ENCODE measurements at regions not wholly inside any gene's neighbourhood (a gene's known extent, or its start where the extent isn't known, plus 50 kb on each side); places are given as distances from the start of the nearest gene placed in this dataset.

DNA sequence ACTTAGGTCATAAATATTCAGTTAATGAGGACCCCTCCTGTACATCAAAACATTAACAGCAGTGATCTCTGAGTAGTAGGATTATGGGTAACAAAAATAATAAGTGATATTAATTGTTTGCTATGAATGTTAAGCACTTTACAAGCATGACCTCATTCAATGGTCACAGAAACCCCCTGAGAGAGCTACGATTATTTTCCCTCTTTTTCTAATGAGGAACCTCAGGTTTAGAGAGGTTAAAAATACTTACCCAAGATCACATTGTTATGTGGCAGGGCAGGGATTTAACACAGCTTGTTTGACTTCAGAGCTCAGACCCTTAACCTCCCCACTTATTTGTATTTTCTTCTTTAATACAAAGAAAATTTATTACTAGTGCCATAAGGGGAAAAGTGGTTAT lies 228.2 kb downstream of the TBL1XR1 start:
- Histone ChIP-seq H3K4me3 (ENCODE audit: low read depth in 1 of 3, low read length in 3 of 3) (no peak overlapping the region), H3K36me3 (ENCODE audit: control insufficient read depth in 3 of 3, insufficient read depth in 2 of 3, low read depth in 1 of 3, low read length in 3 of 3) (no peaks in the 10 kb centered on the region), H3K4me1 (ENCODE audit: control insufficient read depth in 3 of 3, insufficient read depth in 2 of 3, low read depth in 1 of 3, low read length in 2 of 3) (no peaks in the 10 kb centered on the region), H3K27ac (ENCODE audit: low read depth in 1 of 3, low read length in 2 of 3) (no peak overlapping the region), H3K9me3 (ENCODE audit: control insufficient read depth in 2 of 2, insufficient read depth in 1 of 2, low read depth in 1 of 2, low read length in 1 of 2) (peaks cover 0 to 2% of the 10 kb centered on the region in 2 donors), H3K27me3 (ENCODE audit: control insufficient read depth in 3 of 3, insufficient read depth in 3 of 3, low read length in 3 of 3) (no peaks in the 10 kb centered on the region)
- DNase-seq: no peak
- no peak for FAIRE-seq
- 33 to 84% (median 76%) methylated on average over 1 of the region's 1 CpG for WGBS, 3 donors

- no peaks in the 10 kb centered on the region for H3K4me1 ChIP-seq (ENCODE audit: control insufficient read depth in 3 of 3, insufficient read depth in 2 of 3, low read depth in 1 of 3, low read length in 2 of 3)
- H3K36me3 ChIP-seq (ENCODE audit: control insufficient read depth in 3 of 3, insufficient read depth in 2 of 3, low read depth in 1 of 3, low read length in 3 of 3): no peaks in the 10 kb centered on the region
- peaks cover 0 to 2% of the 10 kb centered on the region in 2 donors for H3K9me3 ChIP-seq (ENCODE audit: control insufficient read depth in 2 of 2, insufficient read depth in 1 of 2, low read depth in 1 of 2, low read length in 1 of 2)
- H3K27ac ChIP-seq (ENCODE audit: low read depth in 1 of 3, low read length in 2 of 3): no peak overlapping the region
- 87 to 94% (median 93%) methylated on average over 2 of the region's 2 CpGs for WGBS, 3 donors
- no peaks in the 10 kb centered on the region for H3K27me3 ChIP-seq (ENCODE audit: control insufficient read depth in 3 of 3, insufficient read depth in 3 of 3, low read length in 3 of 3)
- FAIRE-seq (no peak), DNase-seq (no peak)
- no peak overlapping the region for H3K4me3 ChIP-seq (ENCODE audit: low read depth in 1 of 3, low read length in 3 of 3)
These were observed 228.7 kb downstream of the TBL1XR1 start for GRCh38 chr3:176968631-176969030.

DNA sequence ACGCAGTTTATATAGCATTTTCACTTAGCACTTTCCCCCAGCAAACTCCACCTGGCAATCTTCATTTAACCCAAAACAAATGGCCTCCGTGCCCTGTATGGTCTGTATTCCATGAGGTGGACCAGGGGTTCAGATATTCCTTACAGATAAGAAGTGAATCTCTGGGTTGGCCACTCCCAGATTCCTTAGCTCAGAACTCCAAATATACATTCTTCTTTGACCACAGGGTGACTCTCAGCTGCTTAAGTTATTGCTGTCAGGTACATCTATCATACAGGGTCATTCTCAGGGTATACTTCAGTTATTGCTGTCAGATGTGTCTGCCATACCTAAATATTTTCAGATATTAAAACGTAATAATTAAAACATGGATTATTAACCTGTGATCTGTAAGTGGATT lies 229.8 kb downstream of the TBL1XR1 start:
- H3K27me3 ChIP-seq (ENCODE audit: control insufficient read depth in 3 of 3, insufficient read depth in 3 of 3, low read length in 3 of 3): no peaks in the 10 kb centered on the region
- H3K36me3 ChIP-seq (ENCODE audit: control insufficient read depth in 3 of 3, insufficient read depth in 2 of 3, low read depth in 1 of 3, low read length in 3 of 3): no peaks in the 10 kb centered on the region
- WGBS, 3 donors: 74 to 78% (median 77%) methylated on average over 3 of the region's 3 CpGs
- FAIRE-seq (no peak), DNase-seq (no peak)
- no peaks in the 10 kb centered on the region for H3K4me1 ChIP-seq (ENCODE audit: control insufficient read depth in 3 of 3, insufficient read depth in 2 of 3, low read depth in 1 of 3, low read length in 2 of 3)
- H3K9me3 ChIP-seq (ENCODE audit: control insufficient read depth in 2 of 2, insufficient read depth in 1 of 2, low read depth in 1 of 2, low read length in 1 of 2): peaks cover 0 to 2% of the 10 kb centered on the region in 2 donors
- H3K27ac ChIP-seq (ENCODE audit: low read depth in 1 of 3, low read length in 2 of 3): no peak overlapping the region
- no peak overlapping the region for H3K4me3 ChIP-seq (ENCODE audit: low read depth in 1 of 3, low read length in 3 of 3)

DNA sequence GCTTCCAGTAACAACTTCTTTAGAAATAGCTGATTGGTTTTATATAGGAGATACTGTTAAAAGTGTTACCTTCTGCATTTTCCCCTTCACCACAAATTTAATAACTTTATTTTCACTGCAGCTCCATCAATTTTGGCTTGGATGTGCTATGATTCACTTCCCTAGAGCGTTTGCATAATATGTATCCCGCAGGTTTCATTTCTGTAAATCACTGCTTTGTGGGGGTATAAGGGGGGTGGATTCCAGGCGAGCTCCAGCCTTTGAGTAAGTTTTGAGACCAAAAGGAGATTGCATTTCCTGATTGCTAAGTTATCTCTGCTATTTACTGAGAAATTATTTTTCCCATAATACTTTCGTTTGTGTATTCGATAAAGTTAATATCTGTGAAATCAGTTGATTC lies 232.6 kb downstream of the TBL1XR1 start:
- DNase-seq: no peak
- H3K27me3 ChIP-seq (ENCODE audit: control insufficient read depth in 3 of 3, insufficient read depth in 3 of 3, low read length in 3 of 3): no peaks in the 10 kb centered on the region
- WGBS, 3 donors: 72 to 86% (median 80%) methylated on average over 5 of the region's 5 CpGs
- no peaks in the 10 kb centered on the region for H3K4me1 ChIP-seq (ENCODE audit: control insufficient read depth in 3 of 3, insufficient read depth in 2 of 3, low read depth in 1 of 3, low read length in 2 of 3)
- no peaks in the 10 kb centered on the region for H3K9me3 ChIP-seq (ENCODE audit: control insufficient read depth in 2 of 2, insufficient read depth in 1 of 2, low read depth in 1 of 2, low read length in 1 of 2)
- FAIRE-seq: no peak
- H3K36me3 ChIP-seq (ENCODE audit: control insufficient read depth in 3 of 3, insufficient read depth in 2 of 3, low read depth in 1 of 3, low read length in 3 of 3): no peaks in the 10 kb centered on the region
- H3K4me3 ChIP-seq (ENCODE audit: low read depth in 1 of 3, low read length in 3 of 3): no peak overlapping the region
- H3K27ac ChIP-seq (ENCODE audit: low read depth in 1 of 3, low read length in 2 of 3): no peak overlapping the region

DNA sequence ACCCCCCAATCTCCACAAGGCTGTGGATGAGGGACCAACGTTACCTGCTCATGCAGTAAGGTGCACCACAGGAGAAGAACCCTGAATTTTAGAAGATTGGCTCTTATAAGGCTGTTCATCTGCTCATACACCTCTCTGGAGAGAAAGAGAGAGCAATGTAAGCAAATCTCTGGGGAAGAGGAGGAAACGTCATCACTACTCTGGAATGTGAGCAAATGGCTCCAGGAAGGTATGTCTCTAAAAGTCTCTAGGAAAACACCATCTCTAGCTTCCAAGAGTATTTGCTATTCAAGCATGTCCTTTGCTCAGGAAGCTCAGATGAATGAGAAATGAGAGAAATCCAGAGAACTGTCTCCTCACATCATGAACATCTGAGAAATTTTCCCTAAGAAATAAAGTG lies 235.4 kb downstream of the TBL1XR1 start:
- DNase-seq (no peak), FAIRE-seq (no peak)
- H3K27me3 ChIP-seq (ENCODE audit: control insufficient read depth in 3 of 3, insufficient read depth in 3 of 3, low read length in 3 of 3): no peaks in the 10 kb centered on the region
- no peaks in the 10 kb centered on the region for H3K4me1 ChIP-seq (ENCODE audit: control insufficient read depth in 3 of 3, insufficient read depth in 2 of 3, low read depth in 1 of 3, low read length in 2 of 3)
- H3K27ac ChIP-seq (ENCODE audit: low read depth in 1 of 3, low read length in 2 of 3): no peak overlapping the region
- H3K4me3 ChIP-seq (ENCODE audit: low read depth in 1 of 3, low read length in 3 of 3): no peak overlapping the region
- peaks cover 0 to 2% of the 10 kb centered on the region in 2 donors for H3K9me3 ChIP-seq (ENCODE audit: control insufficient read depth in 2 of 2, insufficient read depth in 1 of 2, low read depth in 1 of 2, low read length in 1 of 2)
- 67 to 77% (median 70%) methylated on average over 2 of the region's 2 CpGs for WGBS, 3 donors
- H3K36me3 ChIP-seq (ENCODE audit: control insufficient read depth in 3 of 3, insufficient read depth in 2 of 3, low read depth in 1 of 3, low read length in 3 of 3): no peaks in the 10 kb centered on the region

DNA sequence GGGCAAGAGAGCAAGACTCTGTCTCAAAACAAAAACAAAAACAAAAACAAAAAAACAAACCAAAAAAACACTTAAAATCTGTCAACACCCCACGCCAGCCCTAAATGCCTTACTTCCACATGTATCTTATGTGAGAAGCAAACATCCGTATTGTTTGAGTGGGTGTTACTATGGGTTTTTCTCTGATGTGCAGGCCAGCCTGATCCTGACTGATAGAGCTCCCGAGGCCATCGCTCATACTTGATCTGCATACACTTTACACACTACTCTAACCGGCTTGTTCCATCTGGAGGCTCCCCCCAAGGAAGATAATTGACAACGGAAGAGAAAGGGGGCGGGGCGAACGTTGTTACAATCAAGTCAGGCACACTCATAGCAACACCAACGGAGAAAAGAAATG lies 237.4 kb downstream of the TBL1XR1 start:
- Histone ChIP-seq H3K4me3 (ENCODE audit: low read depth in 1 of 3, low read length in 3 of 3) (no peak overlapping the region), H3K27ac (ENCODE audit: low read depth in 1 of 3, low read length in 2 of 3) (no peak overlapping the region), H3K9me3 (ENCODE audit: control insufficient read depth in 2 of 2, insufficient read depth in 1 of 2, low read depth in 1 of 2, low read length in 1 of 2) (peaks cover 0 to 2% of the 10 kb centered on the region in 2 donors), H3K4me1 (ENCODE audit: control insufficient read depth in 3 of 3, insufficient read depth in 2 of 3, low read depth in 1 of 3, low read length in 2 of 3) (no peaks in the 10 kb centered on the region), H3K27me3 (ENCODE audit: control insufficient read depth in 3 of 3, insufficient read depth in 3 of 3, low read length in 3 of 3) (no peaks in the 10 kb centered on the region), H3K36me3 (ENCODE audit: control insufficient read depth in 3 of 3, insufficient read depth in 2 of 3, low read depth in 1 of 3, low read length in 3 of 3) (no peaks in the 10 kb centered on the region)
- no peak for DNase-seq
- 82 to 92% (median 91%) methylated on average over 10 of the region's 10 CpGs for WGBS, 3 donors
- no peak for FAIRE-seq

DNA sequence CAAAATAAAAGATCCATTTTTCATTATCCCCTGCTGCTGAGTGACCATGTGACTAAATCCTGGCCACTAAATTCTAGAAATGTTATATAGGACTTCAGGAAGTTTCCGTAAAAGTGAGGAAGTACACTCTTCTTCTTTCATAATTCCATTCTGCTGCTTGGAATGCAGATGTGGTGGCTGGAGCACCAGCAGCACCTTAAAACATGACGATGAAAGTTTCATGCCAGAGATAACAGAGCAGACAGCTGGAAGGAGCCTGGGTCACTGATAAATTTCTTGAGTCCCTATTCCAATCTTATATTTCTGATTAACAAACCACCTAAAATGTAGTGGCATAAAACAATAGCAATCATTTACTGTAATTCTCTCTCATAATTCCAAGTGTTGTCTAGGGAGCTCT lies 238.7 kb downstream of the TBL1XR1 start:
- Histone ChIP-seq H3K36me3 (ENCODE audit: control insufficient read depth in 3 of 3, insufficient read depth in 2 of 3, low read depth in 1 of 3, low read length in 3 of 3) (no peaks in the 10 kb centered on the region), H3K27ac (ENCODE audit: low read depth in 1 of 3, low read length in 2 of 3) (no peak overlapping the region), H3K4me3 (ENCODE audit: low read depth in 1 of 3, low read length in 3 of 3) (no peak overlapping the region), H3K9me3 (ENCODE audit: control insufficient read depth in 2 of 2, insufficient read depth in 1 of 2, low read depth in 1 of 2, low read length in 1 of 2) (peaks cover 0 to 2% of the 10 kb centered on the region in 2 donors), H3K27me3 (ENCODE audit: control insufficient read depth in 3 of 3, insufficient read depth in 3 of 3, low read length in 3 of 3) (no peaks in the 10 kb centered on the region), H3K4me1 (ENCODE audit: control insufficient read depth in 3 of 3, insufficient read depth in 2 of 3, low read depth in 1 of 3, low read length in 2 of 3) (peaks cover 0 to 2% (median 0%) of the 10 kb centered on the region in 3 donors)
- no peak for FAIRE-seq
- 88 to 94% (median 91%) methylated on average over 2 of the region's 2 CpGs for WGBS, 3 donors
- DNase-seq: no peak

- no peak for FAIRE-seq
- whole genome bisulfite sequencing, 3 donors: 92 to 98% (median 93%) methylated on average over 2 of the region's 2 CpGs
- Histone ChIP-seq H3K36me3 (ENCODE audit: control insufficient read depth in 3 of 3, insufficient read depth in 2 of 3, low read depth in 1 of 3, low read length in 3 of 3) (no peaks in the 10 kb centered on the region), H3K27ac (ENCODE audit: low read depth in 1 of 3, low read length in 2 of 3) (no peak overlapping the region), H3K9me3 (ENCODE audit: control insufficient read depth in 2 of 2, insufficient read depth in 1 of 2, low read depth in 1 of 2, low read length in 1 of 2) (peaks cover 0 to 2% of the 10 kb centered on the region in 2 donors), H3K27me3 (ENCODE audit: control insufficient read depth in 3 of 3, insufficient read depth in 3 of 3, low read length in 3 of 3) (no peaks in the 10 kb centered on the region), H3K4me1 (ENCODE audit: control insufficient read depth in 3 of 3, insufficient read depth in 2 of 3, low read depth in 1 of 3, low read length in 2 of 3) (peaks cover 0 to 3% (median 0%) of the 10 kb centered on the region in 3 donors), H3K4me3 (ENCODE audit: low read depth in 1 of 3, low read length in 3 of 3) (no peak overlapping the region)
- no peak for DNase-seq
These were observed 242.8 kb downstream of the TBL1XR1 start for GRCh38 chr3:176954517-176954916.
